ENCODE measurements at regions not wholly inside any gene's neighbourhood (a gene's known extent, or its start where the extent isn't known, plus 50 kb on each side); places are given as distances from the start of the nearest gene placed in this dataset.
"Not testable (repeated sequence)": the region's sequence is repeated elsewhere in the genome, so short reads cannot be mapped to it uniquely, and the experiment has no call there.

GRCh38 chr18:44579745-44580144 lies 100.9 kb upstream of the SETBP1 start:
- Histone ChIP-seq H3K27me3 (no peaks in the 10 kb centered on the region), H3K27ac (no peak overlapping the region), H4K20me1 (ENCODE audit: low read depth) (no peaks in the 10 kb centered on the region), H2AFZ (replicated peaks) (no peak overlapping the region), H3K36me3 (no peaks in the 10 kb centered on the region), H3F3A (ENCODE audit: low read depth) (no peaks in the 10 kb centered on the region), H3K9ac (no peak overlapping the region), H3K79me2 (ENCODE audit: low read depth) (no peaks in the 10 kb centered on the region), H3K9me3 (ENCODE audit: low read depth) (no peaks in the 10 kb centered on the region), H3K4me2 (no peak overlapping the region), H3K4me1 (peaks cover 5% of the 10 kb centered on the region), H3K4me3 (no peak overlapping the region)
- peaks cover 15% of the 10 kb centered on the region for H3K4me1 Mint-ChIP-seq
- H3K27ac Mint-ChIP-seq = no peak overlapping the region
- no peaks in the 10 kb centered on the region for H3K9me3 Mint-ChIP-seq
- DNase-seq (ENCODE audit: low spot score) = no peak
- H3K27me3 Mint-ChIP-seq (ENCODE audit: insufficient read depth, low read depth) = peaks cover 5% of the 10 kb centered on the region
- no peaks in the 10 kb centered on the region for H3K36me3 Mint-ChIP-seq
- H3K4me3 Mint-ChIP-seq = no peak overlapping the region
- TF ChIP-seq EZH2phosphoT487 (IDR thresholded peaks at IDR 0.05) (no peak), CTCF (IDR thresholded peaks at IDR 0.05) (no peak), EZH2 (IDR thresholded peaks at IDR 0.05) (no peak)

GRCh38 chr18:44580159-44580558 lies 100.5 kb upstream of the SETBP1 start:
- TF ChIP-seq EZH2phosphoT487 (IDR thresholded peaks at IDR 0.05) = no peak
- TF ChIP-seq CTCF (IDR thresholded peaks at IDR 0.05) = no peak
- no peak for TF ChIP-seq EZH2 (IDR thresholded peaks at IDR 0.05)
- H3F3A ChIP-seq (ENCODE audit: low read depth) = no peaks in the 10 kb centered on the region
- H3K4me3 ChIP-seq = no peak overlapping the region
- no peaks in the 10 kb centered on the region for H3K79me2 ChIP-seq (ENCODE audit: low read depth)
- no peaks in the 10 kb centered on the region for H3K27me3 ChIP-seq
- no peaks in the 10 kb centered on the region for H3K9me3 ChIP-seq (ENCODE audit: low read depth)
- H3K9ac ChIP-seq = no peak overlapping the region
- H3K4me3 Mint-ChIP-seq = no peak overlapping the region
- peaks cover 5% of the 10 kb centered on the region for H3K4me1 ChIP-seq
- no peak overlapping the region for H3K27ac ChIP-seq
- peak overlapping the region; percentile 85 for H3K27ac Mint-ChIP-seq
- H3K36me3 Mint-ChIP-seq = no peaks in the 10 kb centered on the region
- no peaks in the 10 kb centered on the region for H3K9me3 Mint-ChIP-seq
- H3K36me3 ChIP-seq = no peaks in the 10 kb centered on the region
- peaks cover 15% of the 10 kb centered on the region for H3K4me1 Mint-ChIP-seq
- H4K20me1 ChIP-seq (ENCODE audit: low read depth) = no peaks in the 10 kb centered on the region
- H2AFZ ChIP-seq (replicated peaks) = no peak overlapping the region
- DNase-seq (ENCODE audit: low spot score) = no peak
- no peak overlapping the region for H3K4me2 ChIP-seq
- H3K27me3 Mint-ChIP-seq (ENCODE audit: insufficient read depth, low read depth) = peaks cover 5% of the 10 kb centered on the region

- H3K9me3 Mint-ChIP-seq; H3K4me3 Mint-ChIP-seq; H3K36me3 Mint-ChIP-seq; H3K79me2 ChIP-seq (ENCODE audit: low read depth); H3K27ac Mint-ChIP-seq; H2AFZ ChIP-seq (replicated peaks); H3K4me2 ChIP-seq; H3K27ac ChIP-seq; H3K9ac ChIP-seq; H3F3A ChIP-seq (ENCODE audit: low read depth); H3K27me3 Mint-ChIP-seq (ENCODE audit: insufficient read depth, low read depth); H4K20me1 ChIP-seq (ENCODE audit: low read depth); H3K27me3 ChIP-seq; H3K4me3 ChIP-seq; DNase-seq (ENCODE audit: low spot score); H3K36me3 ChIP-seq; H3K4me1 ChIP-seq; H3K9me3 ChIP-seq (ENCODE audit: low read depth): not testable (repeated sequence)
- H3K4me1 Mint-ChIP-seq = peaks cover 15% of the 10 kb centered on the region
Observed at GRCh38 chr18:44580782-44581181, 99.9 kb upstream of the SETBP1 start.

GRCh38 chr18:44582456-44582855 lies 98.2 kb upstream of the SETBP1 start:
- H3K27ac Mint-ChIP-seq = peak overlapping the region; percentile 48
- Histone ChIP-seq H3F3A (ENCODE audit: low read depth) (no peaks in the 10 kb centered on the region), H3K4me2 (no peak overlapping the region), H3K4me3 (no peak overlapping the region), H3K36me3 (no peaks in the 10 kb centered on the region), H3K27ac (no peak overlapping the region), H3K4me1 (peaks cover 5% of the 10 kb centered on the region), H3K9ac (no peak overlapping the region), H2AFZ (replicated peaks) (no peak overlapping the region), H3K27me3 (no peaks in the 10 kb centered on the region), H3K79me2 (ENCODE audit: low read depth) (no peaks in the 10 kb centered on the region), H4K20me1 (ENCODE audit: low read depth) (no peaks in the 10 kb centered on the region), H3K9me3 (ENCODE audit: low read depth) (no peaks in the 10 kb centered on the region)
- no peaks in the 10 kb centered on the region for H3K36me3 Mint-ChIP-seq
- TF ChIP-seq EZH2 (IDR thresholded peaks at IDR 0.05) (no peak), CTCF (IDR thresholded peaks at IDR 0.05) (no peak), EZH2phosphoT487 (IDR thresholded peaks at IDR 0.05) (no peak)
- peaks cover 5% of the 10 kb centered on the region for H3K27me3 Mint-ChIP-seq (ENCODE audit: insufficient read depth, low read depth)
- DNase-seq (ENCODE audit: low spot score) = no peak
- H3K9me3 Mint-ChIP-seq = no peaks in the 10 kb centered on the region
- no peak overlapping the region for H3K4me3 Mint-ChIP-seq
- H3K4me1 Mint-ChIP-seq = peaks cover 9% of the 10 kb centered on the region

Data from neural progenitor cell (in vitro differentiated cells).